A673 (cell line): ENCODE measurements at regions not wholly inside any gene's neighbourhood (a gene's known extent, or its start where the extent isn't known, plus 50 kb on each side); places are given as distances from the start of the nearest gene placed in this dataset.

Experiments used
- BruUV-seq: library from RNA; stranded (reverse); fragments of 400-500 nt; replicated peaks from 2 replicates; lab custom pipeline; 2021; lab: Mats Ljungman, UMichigan
- CTCF ChIA-PET: fragments of 300-600 bp; sonication (Branson Sonifier 250); formaldehyde crosslinking; loops from one replicate; lab custom pipeline; 2022; ENCODE audit warnings: antibody characterized with exemption; lab: Charles Lee
- POLR2A ChIA-PET: fragments of 300-600 bp; sonication (Branson Sonifier 250); formaldehyde crosslinking; loops from one replicate; lab custom pipeline; 2022; ENCODE audit warnings: antibody characterized with exemption; ENCODE audit not compliant: low non-redundant PET; lab: Charles Lee
- DNase-seq: peaks from one replicate; pipeline ENCODE4 v3.0.0-alpha.2; 2015; ENCODE audit warnings: low spot score
- H3K27ac ChIP-seq: fragments of 200-600 bp; sonication (generic); 2 replicates; pipeline ENCODE4 v1.5.1; 2016; ENCODE audit warnings: mixed run types, low read depth, mild to moderate bottlenecking, mixed read lengths, antibody characterized with exemption, low read length; ENCODE audit not compliant: poor library complexity, severe bottlenecking
- H3K27me3 ChIP-seq: fragments of 200-600 bp; sonication (generic); replicated peaks from 2 replicates; pipeline ENCODE4 v1.6.1; 2017; ENCODE audit warnings: mixed run types, low read depth, mild to moderate bottlenecking, mixed read lengths, antibody characterized with exemption, low read length; ENCODE audit not compliant: insufficient read depth, poor library complexity
- H3K36me3 ChIP-seq: fragments of 200-600 bp; sonication (generic); 2 replicates; pipeline ENCODE4 v1.6.1; 2016; ENCODE audit warnings: mixed run types, mild to moderate bottlenecking, mixed read lengths, antibody characterized with exemption, low read length; ENCODE audit not compliant: insufficient read depth, poor library complexity, severe bottlenecking
- H3K4me1 ChIP-seq: fragments of 200-600 bp; sonication (generic); 2 replicates; pipeline ENCODE4 v1.6.1; 2017; ENCODE audit warnings: mixed run types, mild to moderate bottlenecking, mixed read lengths, antibody characterized with exemption, low read length; ENCODE audit not compliant: insufficient read depth, poor library complexity, severe bottlenecking
- H3K4me3 ChIP-seq: fragments of 200-600 bp; sonication (generic); 2 replicates; pipeline ENCODE4 v1.5.1; 2016; ENCODE audit warnings: low read depth, mixed run types, mild to moderate bottlenecking, mixed read lengths, low read length; ENCODE audit not compliant: poor library complexity, severe bottlenecking
- H3K9me3 ChIP-seq: fragments of 200-600 bp; sonication (generic); 2 replicates; pipeline ENCODE4 v1.6.1; 2016; ENCODE audit warnings: mixed run types, low read depth, mild to moderate bottlenecking, mixed read lengths, antibody characterized with exemption, low read length; ENCODE audit not compliant: poor library complexity, severe bottlenecking
- CTCF ChIP-seq: fragments of 300-800, 200-600 bp; sonication (generic); conservative IDR thresholded peaks from 2 replicates; pipeline ENCODE4 v1.5.1; 2017; ENCODE audit warnings: low read depth, mild to moderate bottlenecking, antibody characterized with exemption, low read length, moderate library complexity, mixed read lengths
- EZH2 ChIP-seq: fragments of 200-600 bp; sonication (generic); IDR thresholded peaks from 2 replicates; pipeline ENCODE4 v1.6.1; 2017; ENCODE audit warnings: borderline replicate concordance, low read depth, mild to moderate bottlenecking, mixed read lengths, antibody characterized with exemption, low read length; ENCODE audit not compliant: poor library complexity, severe bottlenecking
- intact Hi-C: fragments of 100-400 bp; cut with micrococcal nuclease; formaldehyde crosslinking; loops from one replicate; pipeline ENCODE4 v1.10.0; 2022; ENCODE audit not compliant: unreplicated experiment

GRCh38 chr22:49193901-49194465 is 633.7 kb downstream of the BRD1 start:
- no peak overlapping the region for H3K4me3 ChIP-seq
- intact Hi-C loops = no loop called here
- BruUV-seq = no TSS peak
- no peaks in the 10 kb centered on the region for H3K36me3 ChIP-seq
- H3K9me3 ChIP-seq = no peaks in the 10 kb centered on the region
- TF ChIP-seq CTCF (no peak), EZH2 (no peak)
- H3K4me1 ChIP-seq = no peaks in the 10 kb centered on the region
- no peak overlapping the region for H3K27ac ChIP-seq
- POLR2A ChIA-PET = no interaction called here
- DNase-seq = no peak
- H3K27me3 ChIP-seq = no peaks in the 10 kb centered on the region
- CTCF ChIA-PET = no interaction called here

- DNase-seq = no peak
- POLR2A ChIA-PET = no interaction called here
- Histone ChIP-seq H3K27ac (no peak overlapping the region), H3K4me3 (no peak overlapping the region), H3K9me3 (no peaks in the 10 kb centered on the region), H3K4me1 (no peaks in the 10 kb centered on the region), H3K27me3 (no peaks in the 10 kb centered on the region), H3K36me3 (no peaks in the 10 kb centered on the region)
- CTCF ChIA-PET = no interaction called here
- TF ChIP-seq CTCF (no peak), EZH2 (no peak)
- intact Hi-C loops = no loop called here
- BruUV-seq = no TSS peak
Measured at GRCh38 chr22:49193348-49193747, 634.3 kb downstream of the BRD1 start.

GRCh38 chr22:49192857-49193250 is 634.8 kb downstream of the BRD1 start:
- no peaks in the 10 kb centered on the region for H3K4me1 ChIP-seq
- no TSS peak for BruUV-seq
- H3K27ac ChIP-seq = no peak overlapping the region
- CTCF ChIA-PET = no interaction called here
- no peaks in the 10 kb centered on the region for H3K27me3 ChIP-seq
- H3K36me3 ChIP-seq = no peaks in the 10 kb centered on the region
- no peaks in the 10 kb centered on the region for H3K9me3 ChIP-seq
- intact Hi-C loops = no loop called here
- TF ChIP-seq CTCF (no peak), EZH2 (no peak)
- H3K4me3 ChIP-seq = no peak overlapping the region
- POLR2A ChIA-PET = no interaction called here
- no peak for DNase-seq
